Liver (tissue), 3 donors: ENCODE measurements at regions not wholly inside any gene's neighbourhood (a gene's known extent, or its start where the extent isn't known, plus 50 kb on each side); places are given as distances from the start of the nearest gene placed in this dataset.

Experiments used
- CTCF ChIP-seq: fragments of 150-350 bp; IDR thresholded peaks from 2 replicates; pipeline ENCODE4 v1.5.1; 2017; ENCODE audit warnings: improper control_type of control experiment, low read depth, low read length; ENCODE audit not compliant: missing input control
- EGR1 ChIP-seq, 2 donors: IDR thresholded peaks; 2 replicates each; pipeline ENCODE4 v1.6.1; 2016 to 2018; ENCODE audit warnings: antibody characterized with exemption in 2 of 2, low read depth in 2 of 2
- GABPA ChIP-seq, 2 donors: IDR thresholded peaks in 1 of 2; conservative IDR thresholded peaks in 1 of 2; 2 replicates each; pipeline ENCODE4 v1.6.1; 2016; ENCODE audit warnings: antibody characterized with exemption in 2 of 2, mild to moderate bottlenecking in 1 of 2, moderate library complexity in 1 of 2
- HNF4A ChIP-seq, 2 donors: conservative IDR thresholded peaks; 2 replicates each; pipeline ENCODE4 v1.6.1; 2016; ENCODE audit warnings: antibody characterized with exemption in 2 of 2, mild to moderate bottlenecking in 2 of 2
- RAD21 ChIP-seq, 2 donors: IDR thresholded peaks; 2 replicates each; pipeline ENCODE4 v1.6.1; 2016; ENCODE audit warnings: antibody characterized with exemption in 2 of 2, mild to moderate bottlenecking in 2 of 2
- donor health status: healthy.
- donor health status: healthy.

GRCh38 chr9:18208166-18209059, 265.5 kb upstream of the ADAMTSL1 start:
- TF ChIP-seq CTCF (peak; percentile 60), HNF4A (conservative IDR thresholded peaks at IDR 0.05) (peak; percentile 42 to 51), RAD21 (IDR thresholded peaks at IDR 0.05) (peak; percentile 72 to 79), EGR1 (IDR thresholded peaks at IDR 0.05; ENCODE audit: low read depth in 2 of 2) (no peak), GABPA (IDR thresholded peaks at IDR 0.05 in 1 of 2, conservative IDR thresholded peaks at IDR 0.05 in 1 of 2) (no peak)
